PC-9 (cell line): ENCODE measurements at regions not wholly inside any gene's neighbourhood (a gene's known extent, or its start where the extent isn't known, plus 50 kb on each side); places are given as distances from the start of the nearest gene placed in this dataset.

Experiments used
- BruUV-seq: library from RNA; stranded (reverse); fragments of 400-500 nt; replicated peaks from 2 replicates; lab custom pipeline; 2021; lab: Mats Ljungman, UMichigan
- CTCF ChIA-PET: fragments of 300-600 bp; sonication (Branson Sonifier 250); formaldehyde crosslinking; loops from one replicate; lab custom pipeline; 2022; ENCODE audit warnings: antibody characterized with exemption; lab: Charles Lee
- POLR2A ChIA-PET: fragments of 300-600 bp; sonication (Branson Sonifier 250); formaldehyde crosslinking; loops from one replicate; lab custom pipeline; 2022; ENCODE audit warnings: antibody characterized with exemption; ENCODE audit not compliant: unreplicated experiment; lab: Charles Lee
- DNase-seq, 2 experiments: peaks; one replicate each; pipeline versions ENCODE4 v3.0.0 to v3.0.0-alpha.2; 2015 to 2022; ENCODE audit warnings: mixed read lengths in 1 of 2
- H2AFZ ChIP-seq: fragments of 200-600 bp; sonication (generic); 2 replicates; pipeline ENCODE4 v1.8.1; 2017; ENCODE audit warnings: antibody characterized with exemption
- H3F3A ChIP-seq: fragments of 200-600 bp; sonication (generic); 2 replicates; pipeline ENCODE4 v1.8.1; 2017; ENCODE audit warnings: antibody characterized with exemption, mild to moderate bottlenecking, low read depth; ENCODE audit not compliant: insufficient read depth
- H3K27ac ChIP-seq: fragments of 200-600 bp; sonication (generic); 2 replicates; pipeline ENCODE4 v1.6.1; 2016; ENCODE audit warnings: mixed run types
- H3K27me3 ChIP-seq: fragments of 200-600 bp; sonication (generic); 2 replicates; pipeline ENCODE4 v1.6.1; 2016; ENCODE audit warnings: low read depth, mixed run types; ENCODE audit not compliant: insufficient read depth
- H3K36me3 ChIP-seq: fragments of 200-600 bp; sonication (generic); 2 replicates; pipeline ENCODE4 v1.6.1; 2016; ENCODE audit warnings: low read depth, mixed run types
- H3K4me1 ChIP-seq: fragments of 200-600 bp; sonication (generic); replicated peaks from 2 replicates; pipeline ENCODE4 v1.6.1; 2016; ENCODE audit warnings: mixed run types; ENCODE audit not compliant: insufficient read depth
- H3K4me2 ChIP-seq: fragments of 200-600 bp; sonication (generic); 2 replicates; pipeline ENCODE4 v1.6.1; 2017; ENCODE audit warnings: mixed run types
- H3K4me3 ChIP-seq: fragments of 200-600 bp; sonication (generic); 2 replicates; pipeline ENCODE4 v1.6.1; 2016; ENCODE audit warnings: mixed run types
- H3K79me2 ChIP-seq: fragments of 200-600 bp; sonication (generic); 2 replicates; pipeline ENCODE4 v1.6.1; 2017; ENCODE audit warnings: low read depth, mixed run types
- H3K9me2 ChIP-seq: fragments of 200-600 bp; sonication (generic); 2 replicates; pipeline ENCODE4 v1.8.1; 2017; ENCODE audit warnings: mild to moderate bottlenecking; ENCODE audit not compliant: insufficient read depth
- H3K9me3 ChIP-seq: fragments of 200-600 bp; sonication (generic); 2 replicates; pipeline ENCODE4 v1.8.1; 2016; ENCODE audit warnings: low read depth; ENCODE audit not compliant: insufficient read depth
- H4K20me1 ChIP-seq: fragments of 200-600 bp; sonication (generic); 2 replicates; pipeline ENCODE4 v1.8.1; 2017; ENCODE audit not compliant: insufficient read depth
- EZH2 ChIP-seq: fragments of 200-600 bp; sonication (generic); IDR thresholded peaks from 2 replicates; pipeline ENCODE4 v1.8.0; 2017; ENCODE audit warnings: antibody characterized with exemption, low read depth
- intact Hi-C: fragments of 100-400 bp; cut with micrococcal nuclease; formaldehyde crosslinking; loops from one replicate; pipeline ENCODE4 v1.10.0; 2022; ENCODE audit not compliant: unreplicated experiment
- TF ChIP-seq, protein P1 (sequence below): fragments of 200-600 bp; sonication (generic); conservative IDR thresholded peaks from 2 replicates; pipeline ENCODE4 v1.6.1; 2017; ENCODE audit warnings: mixed run types, antibody characterized with exemption, mild to moderate bottlenecking, moderate library complexity

DNA sequence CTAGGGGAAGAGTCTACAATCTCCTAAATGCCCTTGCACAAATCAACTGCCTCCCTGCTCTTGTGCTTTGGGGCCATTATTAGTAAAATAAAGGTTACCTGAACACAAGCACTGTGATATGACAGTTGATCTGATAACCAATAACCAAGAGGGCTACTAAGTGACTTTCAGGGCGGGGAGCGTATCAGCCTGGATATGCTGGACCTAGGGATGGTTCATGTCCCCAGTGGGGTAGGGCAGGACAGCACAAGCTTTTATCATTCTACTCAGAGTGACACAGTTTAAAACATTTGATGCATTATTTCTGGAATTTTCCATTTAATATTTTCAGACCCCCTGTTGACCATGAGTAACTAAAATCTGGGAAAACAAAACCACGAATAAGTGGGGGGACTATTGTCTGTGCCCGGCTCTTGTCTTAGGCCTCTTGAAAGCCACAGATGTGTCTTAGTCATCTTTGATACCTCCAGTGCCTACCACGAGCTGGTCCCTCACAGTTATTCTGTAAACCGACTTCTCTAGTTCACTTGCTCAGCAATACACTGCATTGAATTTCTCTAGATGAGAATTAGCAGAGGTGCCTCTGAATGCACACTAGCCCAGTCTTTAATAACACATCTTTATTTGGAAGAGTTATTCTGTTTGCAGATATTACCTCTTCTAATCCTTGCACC lies 94.6 kb upstream of the DHX40 start:
- no peak for DNase-seq
- Histone ChIP-seq H3K9me2 (no peaks in the 10 kb centered on the region), H3F3A (no peaks in the 10 kb centered on the region), H3K27ac (no peak overlapping the region), H4K20me1 (no peaks in the 10 kb centered on the region), H3K36me3 (no peaks in the 10 kb centered on the region), H3K4me2 (no peak overlapping the region), H3K27me3 (no peaks in the 10 kb centered on the region), H3K4me3 (no peak overlapping the region), H3K9me3 (no peaks in the 10 kb centered on the region), H2AFZ (no peak overlapping the region), H3K79me2 (no peaks in the 10 kb centered on the region), H3K4me1 (no peaks in the 10 kb centered on the region)
- intact Hi-C loops, result no loop called here
- POLR2A ChIA-PET, result no interaction called here
- CTCF ChIA-PET, result no interaction called here
- no TSS peak for BruUV-seq
- no peak for TF ChIP-seq EZH2
- TF ChIP-seq, protein P1, sequence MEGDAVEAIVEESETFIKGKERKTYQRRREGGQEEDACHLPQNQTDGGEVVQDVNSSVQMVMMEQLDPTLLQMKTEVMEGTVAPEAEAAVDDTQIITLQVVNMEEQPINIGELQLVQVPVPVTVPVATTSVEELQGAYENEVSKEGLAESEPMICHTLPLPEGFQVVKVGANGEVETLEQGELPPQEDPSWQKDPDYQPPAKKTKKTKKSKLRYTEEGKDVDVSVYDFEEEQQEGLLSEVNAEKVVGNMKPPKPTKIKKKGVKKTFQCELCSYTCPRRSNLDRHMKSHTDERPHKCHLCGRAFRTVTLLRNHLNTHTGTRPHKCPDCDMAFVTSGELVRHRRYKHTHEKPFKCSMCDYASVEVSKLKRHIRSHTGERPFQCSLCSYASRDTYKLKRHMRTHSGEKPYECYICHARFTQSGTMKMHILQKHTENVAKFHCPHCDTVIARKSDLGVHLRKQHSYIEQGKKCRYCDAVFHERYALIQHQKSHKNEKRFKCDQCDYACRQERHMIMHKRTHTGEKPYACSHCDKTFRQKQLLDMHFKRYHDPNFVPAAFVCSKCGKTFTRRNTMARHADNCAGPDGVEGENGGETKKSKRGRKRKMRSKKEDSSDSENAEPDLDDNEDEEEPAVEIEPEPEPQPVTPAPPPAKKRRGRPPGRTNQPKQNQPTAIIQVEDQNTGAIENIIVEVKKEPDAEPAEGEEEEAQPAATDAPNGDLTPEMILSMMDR, result no peak

DNA sequence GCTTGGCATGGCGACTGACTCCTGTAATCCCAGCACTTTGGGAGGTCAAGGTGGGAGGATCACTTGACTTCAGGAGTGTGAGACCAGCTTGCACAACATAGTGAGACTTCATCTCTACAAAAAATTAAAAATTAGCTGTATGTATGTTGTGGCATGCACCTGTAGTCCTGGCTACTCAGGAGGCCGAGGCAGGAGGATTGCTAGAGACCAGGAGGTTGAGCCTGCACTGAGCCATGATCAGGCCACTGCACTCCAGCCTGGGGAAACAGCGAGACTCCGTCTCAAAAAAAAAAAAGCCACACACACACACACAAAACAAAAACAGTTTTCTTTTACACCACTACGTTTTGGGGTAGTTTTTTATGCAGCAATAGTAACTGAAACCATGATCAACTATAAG lies 89.0 kb upstream of the DHX40 start:
- intact Hi-C loops, result no loop called here
- no peaks in the 10 kb centered on the region for H3K27me3 ChIP-seq
- H3K4me1 ChIP-seq, result no peaks in the 10 kb centered on the region
- ChIA-PET POLR2A (no interaction called here), CTCF (no interaction called here)
- no peak overlapping the region for H3K4me2 ChIP-seq
- no peaks in the 10 kb centered on the region for H4K20me1 ChIP-seq
- no peaks in the 10 kb centered on the region for H3K36me3 ChIP-seq
- H3K9me2 ChIP-seq, result no peaks in the 10 kb centered on the region
- H3K4me3 ChIP-seq, result no peak overlapping the region
- no peak overlapping the region for H3K27ac ChIP-seq
- H3K9me3 ChIP-seq, result no peaks in the 10 kb centered on the region
- TF ChIP-seq, protein P1, result no peak
- TF ChIP-seq EZH2, result no peak
- no peak for DNase-seq
- no TSS peak for BruUV-seq
- no peaks in the 10 kb centered on the region for H3K79me2 ChIP-seq
- H2AFZ ChIP-seq, result no peak overlapping the region
- H3F3A ChIP-seq, result no peaks in the 10 kb centered on the region

DNA sequence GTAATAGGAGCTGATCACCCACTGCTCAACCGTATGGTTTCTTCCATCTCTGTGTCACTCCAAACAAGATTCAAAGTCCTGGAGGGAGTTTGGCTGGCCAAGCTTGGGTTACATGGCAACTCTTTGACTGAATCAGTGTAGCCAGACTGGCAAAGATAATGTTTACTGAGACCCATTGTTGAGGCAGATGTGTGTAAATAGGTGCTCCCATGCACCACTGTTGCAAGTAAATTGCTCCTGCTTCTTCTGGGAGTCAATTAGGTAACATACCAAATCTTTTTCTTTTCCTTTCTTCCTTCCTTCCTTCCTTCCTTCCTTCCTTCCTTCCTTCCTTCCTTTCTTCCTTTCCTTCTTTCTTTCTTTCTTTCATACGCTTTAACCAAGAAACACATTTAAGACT lies 86.3 kb upstream of the DHX40 start:
- no peaks in the 10 kb centered on the region for H4K20me1 ChIP-seq
- H3K4me3 ChIP-seq, result no peak overlapping the region
- ChIA-PET CTCF (no interaction called here), POLR2A (no interaction called here)
- H3F3A ChIP-seq, result no peaks in the 10 kb centered on the region
- H3K79me2 ChIP-seq, result no peaks in the 10 kb centered on the region
- H3K9me2 ChIP-seq, result 0 out of 2 replicates have a peak, but pooled peaks cover 3% of the 10 kb centered on the region
- no peak overlapping the region for H3K4me2 ChIP-seq
- no peak overlapping the region for H2AFZ ChIP-seq
- DNase-seq, result no peak
- no peak overlapping the region for H3K27ac ChIP-seq
- TF ChIP-seq EZH2, result no peak
- TF ChIP-seq, protein P1, result no peak
- no peaks in the 10 kb centered on the region for H3K36me3 ChIP-seq
- intact Hi-C loops, result no loop called here
- no peaks in the 10 kb centered on the region for H3K27me3 ChIP-seq
- no peaks in the 10 kb centered on the region for H3K9me3 ChIP-seq
- no TSS peak for BruUV-seq
- no peaks in the 10 kb centered on the region for H3K4me1 ChIP-seq
